GM23338 (cell line): ENCODE measurements at regions not wholly inside any gene's neighbourhood (a gene's known extent, or its start where the extent isn't known, plus 50 kb on each side); places are given as distances from the start of the nearest gene placed in this dataset.

Experiments
- ATAC-seq: fragments of 200-7000 bp; cut with Tn5 transposase; 3 replicates; pipeline ENCODE4 v1.9.1; 2020
- DNase-seq: peaks from one replicate; pipeline ENCODE4 v3.0.0-alpha.2; 2015; ENCODE audit warnings: low spot score
- H2AFZ ChIP-seq: fragments of 200-600 bp; sonication (generic); 2 replicates; pipeline ENCODE4 v1.8.0; 2016; ENCODE audit warnings: antibody characterized with exemption, mild to moderate bottlenecking, moderate library complexity
- H3F3A ChIP-seq: fragments of 200-600 bp; sonication (generic); replicated peaks from 2 replicates; pipeline ENCODE4 v1.8.0; 2017; ENCODE audit warnings: antibody characterized with exemption, mixed run types, low read depth
- H3K27ac ChIP-seq: fragments of 200-600 bp; sonication (generic); 2 replicates; pipeline ENCODE4 v1.6.1; 2016; ENCODE audit warnings: low read depth
- H3K27me3 ChIP-seq: fragments of 200-600 bp; sonication (generic); 2 replicates; pipeline ENCODE4 v1.8.0; 2016; ENCODE audit warnings: mild to moderate bottlenecking, mixed run types, moderate library complexity; ENCODE audit not compliant: insufficient read depth
- H3K36me3 ChIP-seq: fragments of 200-600 bp; sonication (generic); 2 replicates; pipeline ENCODE4 v1.8.0; 2016; ENCODE audit warnings: mild to moderate bottlenecking; ENCODE audit not compliant: insufficient read depth
- H3K4me1 ChIP-seq: fragments of 200-600 bp; sonication (generic); 2 replicates; pipeline ENCODE4 v1.8.0; 2016; ENCODE audit warnings: mild to moderate bottlenecking, moderate library complexity; ENCODE audit not compliant: insufficient read depth
- H3K4me2 ChIP-seq: fragments of 200-600 bp; sonication (generic); 2 replicates; pipeline ENCODE4 v1.7.1; 2017; ENCODE audit warnings: mixed run types
- H3K4me3 ChIP-seq: fragments of 200-600 bp; sonication (generic); 2 replicates; pipeline ENCODE4 v1.6.1; 2016; ENCODE audit warnings: mixed run types
- H3K79me2 ChIP-seq: fragments of 200-600 bp; sonication (generic); replicated peaks from 2 replicates; pipeline ENCODE4 v1.8.0; 2017; ENCODE audit warnings: mild to moderate bottlenecking; ENCODE audit not compliant: insufficient read depth
- H3K9me2 ChIP-seq: fragments of 200-600 bp; sonication (generic); 2 replicates; pipeline ENCODE4 v1.8.0; 2017; ENCODE audit not compliant: insufficient read depth
- H4K20me1 ChIP-seq: fragments of 200-600 bp; sonication (generic); replicated peaks from 2 replicates; pipeline ENCODE4 v1.8.0; 2017; ENCODE audit warnings: mild to moderate bottlenecking; ENCODE audit not compliant: insufficient read depth
- H3K27ac Mint-ChIP-seq: 2 replicates; pipeline ENCODE4 v1.8.0; 2020; ENCODE audit warnings: inconsistent platforms, mild to moderate bottlenecking, moderate library complexity, mixed read lengths
- H3K27me3 Mint-ChIP-seq: 3 replicates; pipeline ENCODE4 v1.8.0; 2022; ENCODE audit warnings: low read depth, mild to moderate bottlenecking, moderate library complexity, mixed read lengths, inconsistent platforms; ENCODE audit not compliant: insufficient read depth, poor library complexity
- H3K36me3 Mint-ChIP-seq: 3 replicates; pipeline ENCODE4 v1.8.0; 2021; ENCODE audit warnings: low read depth, mild to moderate bottlenecking, inconsistent platforms, moderate library complexity, mixed read lengths
- H3K4me1 Mint-ChIP-seq: 3 replicates; pipeline ENCODE4 v1.8.0; 2020; ENCODE audit warnings: mild to moderate bottlenecking, inconsistent platforms, mixed read lengths
- H3K4me3 Mint-ChIP-seq: 3 replicates; pipeline ENCODE4 v1.8.0; 2021; ENCODE audit warnings: moderate library complexity, mild to moderate bottlenecking, inconsistent platforms, mixed read lengths
- H3K9me3 Mint-ChIP-seq: 3 replicates; pipeline ENCODE4 v1.8.0; 2020; ENCODE audit warnings: moderate library complexity, mild to moderate bottlenecking, inconsistent platforms, mixed read lengths
- CREB1 ChIP-seq: fragments of 250-450 bp; sonication (Bioruptor Pico); IDR thresholded peaks from 2 replicates; pipeline ENCODE4 v1.5.0; 2020; ENCODE audit warnings: low read depth, mild to moderate bottlenecking, moderate library complexity
- EZH2 ChIP-seq: fragments of 200-600 bp; sonication (generic); IDR thresholded peaks from one replicate; pipeline ENCODE4 v1.8.0; 2017; ENCODE audit warnings: antibody characterized with exemption, mild to moderate bottlenecking, low read depth; ENCODE audit not compliant: unreplicated experiment
- JUNB ChIP-seq: IDR thresholded peaks from one replicate; pipeline ENCODE4 v1.6.1; 2016; ENCODE audit warnings: antibody characterized with exemption; ENCODE audit not compliant: unreplicated experiment
- NANOG ChIP-seq: IDR thresholded peaks from 2 replicates; pipeline ENCODE4 v1.6.1; 2016; ENCODE audit warnings: antibody characterized with exemption, borderline replicate concordance
- ZNF114 ChIP-seq: fragments of 250-450 bp; sonication (Bioruptor Pico); IDR thresholded peaks from 2 replicates; pipeline ENCODE4 v1.5.0; 2020; ENCODE audit warnings: mild to moderate bottlenecking, moderate library complexity
- TF ChIP-seq, protein P1 (sequence below): IDR thresholded peaks from one replicate; pipeline ENCODE4 v1.6.1; 2018; ENCODE audit warnings: antibody characterized with exemption; ENCODE audit not compliant: unreplicated experiment
- TF ChIP-seq, protein P2 (sequence below): fragments of 250-450 bp; sonication (Bioruptor Pico); IDR thresholded peaks from 2 replicates; pipeline ENCODE4 v1.5.0; 2020; ENCODE audit warnings: mild to moderate bottlenecking, moderate library complexity
- TF ChIP-seq, protein P3 (sequence below), 2 experiments: fragments of 200-600 bp in 1 of 2; sonication (generic) in 1 of 2; conservative IDR thresholded peaks; 2 replicates each; pipeline versions ENCODE4 v1.5.1 to v1.6.1; 2016 to 2017; ENCODE audit warnings: antibody characterized with exemption in 2 of 2, low read depth in 2 of 2, mild to moderate bottlenecking in 2 of 2, moderate library complexity in 1 of 2
- TF ChIP-seq, protein P4 (sequence below): IDR thresholded peaks from 2 replicates; pipeline ENCODE4 v1.6.1; 2016; ENCODE audit warnings: antibody characterized with exemption

DNA sequence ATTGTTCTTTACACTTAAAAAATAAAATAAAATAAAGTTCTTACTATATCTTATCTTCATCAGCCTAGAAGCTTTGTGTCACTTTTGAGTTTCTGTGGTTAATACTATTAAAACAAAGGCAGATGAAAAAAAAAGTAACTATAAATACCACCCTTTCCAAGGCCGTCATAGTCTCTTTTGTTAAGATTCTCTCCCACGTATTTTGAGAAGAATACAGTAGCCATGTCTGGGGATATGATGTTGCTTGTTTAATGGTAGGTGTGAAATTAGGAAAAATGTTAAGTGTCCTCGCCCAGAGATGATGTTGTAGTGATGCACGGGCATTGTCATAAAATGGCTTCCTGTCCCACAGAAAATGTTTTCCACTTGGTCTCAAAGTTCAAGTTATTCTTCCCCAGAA, 223.9 kb downstream of the NEBL start (continued):
- TF ChIP-seq, protein P1, sequence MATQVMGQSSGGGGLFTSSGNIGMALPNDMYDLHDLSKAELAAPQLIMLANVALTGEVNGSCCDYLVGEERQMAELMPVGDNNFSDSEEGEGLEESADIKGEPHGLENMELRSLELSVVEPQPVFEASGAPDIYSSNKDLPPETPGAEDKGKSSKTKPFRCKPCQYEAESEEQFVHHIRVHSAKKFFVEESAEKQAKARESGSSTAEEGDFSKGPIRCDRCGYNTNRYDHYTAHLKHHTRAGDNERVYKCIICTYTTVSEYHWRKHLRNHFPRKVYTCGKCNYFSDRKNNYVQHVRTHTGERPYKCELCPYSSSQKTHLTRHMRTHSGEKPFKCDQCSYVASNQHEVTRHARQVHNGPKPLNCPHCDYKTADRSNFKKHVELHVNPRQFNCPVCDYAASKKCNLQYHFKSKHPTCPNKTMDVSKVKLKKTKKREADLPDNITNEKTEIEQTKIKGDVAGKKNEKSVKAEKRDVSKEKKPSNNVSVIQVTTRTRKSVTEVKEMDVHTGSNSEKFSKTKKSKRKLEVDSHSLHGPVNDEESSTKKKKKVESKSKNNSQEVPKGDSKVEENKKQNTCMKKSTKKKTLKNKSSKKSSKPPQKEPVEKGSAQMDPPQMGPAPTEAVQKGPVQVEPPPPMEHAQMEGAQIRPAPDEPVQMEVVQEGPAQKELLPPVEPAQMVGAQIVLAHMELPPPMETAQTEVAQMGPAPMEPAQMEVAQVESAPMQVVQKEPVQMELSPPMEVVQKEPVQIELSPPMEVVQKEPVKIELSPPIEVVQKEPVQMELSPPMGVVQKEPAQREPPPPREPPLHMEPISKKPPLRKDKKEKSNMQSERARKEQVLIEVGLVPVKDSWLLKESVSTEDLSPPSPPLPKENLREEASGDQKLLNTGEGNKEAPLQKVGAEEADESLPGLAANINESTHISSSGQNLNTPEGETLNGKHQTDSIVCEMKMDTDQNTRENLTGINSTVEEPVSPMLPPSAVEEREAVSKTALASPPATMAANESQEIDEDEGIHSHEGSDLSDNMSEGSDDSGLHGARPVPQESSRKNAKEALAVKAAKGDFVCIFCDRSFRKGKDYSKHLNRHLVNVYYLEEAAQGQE = no peak
- no peak for TF ChIP-seq CREB1 (CRISPR knock-in tag)

DNA sequence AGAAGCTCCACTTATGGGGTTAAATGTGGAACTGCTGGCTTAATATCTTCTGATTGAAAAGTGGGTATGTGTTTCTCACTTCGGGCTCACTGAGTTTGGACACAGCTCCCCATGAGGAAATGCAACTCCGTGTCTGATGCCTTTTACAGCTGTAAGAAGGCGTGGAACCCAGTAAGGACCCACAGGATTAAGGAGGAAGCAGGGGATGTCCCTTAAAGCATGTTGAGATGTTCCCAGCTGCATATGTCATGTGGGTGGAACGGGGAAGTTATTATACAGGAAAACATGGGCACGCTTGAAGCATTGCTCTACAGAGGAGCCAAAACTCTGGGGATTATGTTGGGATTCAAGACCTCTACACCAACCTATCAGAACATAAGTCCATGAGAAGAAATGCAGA, 224.4 kb downstream of the NEBL start:
- ATAC-seq = no peak
- Mint-ChIP-seq H3K4me1 (peaks cover 6% of the 10 kb centered on the region; the same call in 2 of the 3 replicates), H3K27ac (no peak overlapping the region)
- TF ChIP-seq, protein P2, sequence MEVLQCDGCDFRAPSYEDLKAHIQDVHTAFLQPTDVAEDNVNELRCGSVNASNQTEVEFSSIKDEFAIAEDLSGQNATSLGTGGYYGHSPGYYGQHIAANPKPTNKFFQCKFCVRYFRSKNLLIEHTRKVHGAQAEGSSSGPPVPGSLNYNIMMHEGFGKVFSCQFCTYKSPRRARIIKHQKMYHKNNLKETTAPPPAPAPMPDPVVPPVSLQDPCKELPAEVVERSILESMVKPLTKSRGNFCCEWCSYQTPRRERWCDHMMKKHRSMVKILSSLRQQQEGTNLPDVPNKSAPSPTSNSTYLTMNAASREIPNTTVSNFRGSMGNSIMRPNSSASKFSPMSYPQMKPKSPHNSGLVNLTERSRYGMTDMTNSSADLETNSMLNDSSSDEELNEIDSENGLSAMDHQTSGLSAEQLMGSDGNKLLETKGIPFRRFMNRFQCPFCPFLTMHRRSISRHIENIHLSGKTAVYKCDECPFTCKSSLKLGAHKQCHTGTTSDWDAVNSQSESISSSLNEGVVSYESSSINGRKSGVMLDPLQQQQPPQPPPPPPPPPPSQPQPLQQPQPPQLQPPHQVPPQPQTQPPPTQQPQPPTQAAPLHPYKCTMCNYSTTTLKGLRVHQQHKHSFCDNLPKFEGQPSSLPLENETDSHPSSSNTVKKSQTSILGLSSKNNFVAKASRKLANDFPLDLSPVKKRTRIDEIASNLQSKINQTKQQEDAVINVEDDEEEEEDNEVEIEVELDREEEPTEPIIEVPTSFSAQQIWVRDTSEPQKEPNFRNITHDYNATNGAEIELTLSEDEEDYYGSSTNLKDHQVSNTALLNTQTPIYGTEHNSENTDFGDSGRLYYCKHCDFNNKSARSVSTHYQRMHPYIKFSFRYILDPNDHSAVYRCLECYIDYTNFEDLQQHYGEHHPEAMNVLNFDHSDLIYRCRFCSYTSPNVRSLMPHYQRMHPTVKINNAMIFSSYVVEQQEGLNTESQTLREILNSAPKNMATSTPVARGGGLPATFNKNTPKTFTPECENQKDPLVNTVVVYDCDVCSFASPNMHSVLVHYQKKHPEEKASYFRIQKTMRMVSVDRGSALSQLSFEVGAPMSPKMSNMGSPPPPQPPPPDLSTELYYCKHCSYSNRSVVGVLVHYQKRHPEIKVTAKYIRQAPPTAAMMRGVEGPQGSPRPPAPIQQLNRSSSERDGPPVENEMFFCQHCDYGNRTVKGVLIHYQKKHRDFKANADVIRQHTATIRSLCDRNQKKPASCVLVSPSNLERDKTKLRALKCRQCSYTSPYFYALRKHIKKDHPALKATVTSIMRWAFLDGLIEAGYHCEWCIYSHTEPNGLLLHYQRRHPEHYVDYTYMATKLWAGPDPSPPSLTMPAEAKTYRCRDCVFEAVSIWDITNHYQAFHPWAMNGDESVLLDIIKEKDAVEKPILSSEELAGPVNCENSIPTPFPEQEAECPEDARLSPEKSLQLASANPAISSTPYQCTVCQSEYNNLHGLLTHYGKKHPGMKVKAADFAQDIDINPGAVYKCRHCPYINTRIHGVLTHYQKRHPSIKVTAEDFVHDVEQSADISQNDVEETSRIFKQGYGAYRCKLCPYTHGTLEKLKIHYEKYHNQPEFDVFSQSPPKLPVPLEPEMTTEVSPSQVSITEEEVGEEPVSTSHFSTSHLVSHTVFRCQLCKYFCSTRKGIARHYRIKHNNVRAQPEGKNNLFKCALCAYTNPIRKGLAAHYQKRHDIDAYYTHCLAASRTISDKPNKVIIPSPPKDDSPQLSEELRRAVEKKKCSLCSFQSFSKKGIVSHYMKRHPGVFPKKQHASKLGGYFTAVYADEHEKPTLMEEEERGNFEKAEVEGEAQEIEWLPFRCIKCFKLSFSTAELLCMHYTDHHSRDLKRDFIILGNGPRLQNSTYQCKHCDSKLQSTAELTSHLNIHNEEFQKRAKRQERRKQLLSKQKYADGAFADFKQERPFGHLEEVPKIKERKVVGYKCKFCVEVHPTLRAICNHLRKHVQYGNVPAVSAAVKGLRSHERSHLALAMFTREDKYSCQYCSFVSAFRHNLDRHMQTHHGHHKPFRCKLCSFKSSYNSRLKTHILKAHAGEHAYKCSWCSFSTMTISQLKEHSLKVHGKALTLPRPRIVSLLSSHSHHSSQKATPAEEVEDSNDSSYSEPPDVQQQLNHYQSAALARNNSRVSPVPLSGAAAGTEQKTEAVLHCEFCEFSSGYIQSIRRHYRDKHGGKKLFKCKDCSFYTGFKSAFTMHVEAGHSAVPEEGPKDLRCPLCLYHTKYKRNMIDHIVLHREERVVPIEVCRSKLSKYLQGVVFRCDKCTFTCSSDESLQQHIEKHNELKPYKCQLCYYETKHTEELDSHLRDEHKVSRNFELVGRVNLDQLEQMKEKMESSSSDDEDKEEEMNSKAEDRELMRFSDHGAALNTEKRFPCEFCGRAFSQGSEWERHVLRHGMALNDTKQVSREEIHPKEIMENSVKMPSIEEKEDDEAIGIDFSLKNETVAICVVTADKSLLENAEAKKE (CRISPR knock-in tag) = no peak
- TF ChIP-seq, protein P3, sequence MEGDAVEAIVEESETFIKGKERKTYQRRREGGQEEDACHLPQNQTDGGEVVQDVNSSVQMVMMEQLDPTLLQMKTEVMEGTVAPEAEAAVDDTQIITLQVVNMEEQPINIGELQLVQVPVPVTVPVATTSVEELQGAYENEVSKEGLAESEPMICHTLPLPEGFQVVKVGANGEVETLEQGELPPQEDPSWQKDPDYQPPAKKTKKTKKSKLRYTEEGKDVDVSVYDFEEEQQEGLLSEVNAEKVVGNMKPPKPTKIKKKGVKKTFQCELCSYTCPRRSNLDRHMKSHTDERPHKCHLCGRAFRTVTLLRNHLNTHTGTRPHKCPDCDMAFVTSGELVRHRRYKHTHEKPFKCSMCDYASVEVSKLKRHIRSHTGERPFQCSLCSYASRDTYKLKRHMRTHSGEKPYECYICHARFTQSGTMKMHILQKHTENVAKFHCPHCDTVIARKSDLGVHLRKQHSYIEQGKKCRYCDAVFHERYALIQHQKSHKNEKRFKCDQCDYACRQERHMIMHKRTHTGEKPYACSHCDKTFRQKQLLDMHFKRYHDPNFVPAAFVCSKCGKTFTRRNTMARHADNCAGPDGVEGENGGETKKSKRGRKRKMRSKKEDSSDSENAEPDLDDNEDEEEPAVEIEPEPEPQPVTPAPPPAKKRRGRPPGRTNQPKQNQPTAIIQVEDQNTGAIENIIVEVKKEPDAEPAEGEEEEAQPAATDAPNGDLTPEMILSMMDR (conservative IDR thresholded peaks at IDR 0.05; ENCODE audit: low read depth in 2 of 2) = no peak
- TF ChIP-seq JUNB (no peak), EZH2 (no peak), NANOG (no peak), ZNF114 (CRISPR knock-in tag) (no peak)
- TF ChIP-seq, protein P1 = no peak
- TF ChIP-seq, protein P4, sequence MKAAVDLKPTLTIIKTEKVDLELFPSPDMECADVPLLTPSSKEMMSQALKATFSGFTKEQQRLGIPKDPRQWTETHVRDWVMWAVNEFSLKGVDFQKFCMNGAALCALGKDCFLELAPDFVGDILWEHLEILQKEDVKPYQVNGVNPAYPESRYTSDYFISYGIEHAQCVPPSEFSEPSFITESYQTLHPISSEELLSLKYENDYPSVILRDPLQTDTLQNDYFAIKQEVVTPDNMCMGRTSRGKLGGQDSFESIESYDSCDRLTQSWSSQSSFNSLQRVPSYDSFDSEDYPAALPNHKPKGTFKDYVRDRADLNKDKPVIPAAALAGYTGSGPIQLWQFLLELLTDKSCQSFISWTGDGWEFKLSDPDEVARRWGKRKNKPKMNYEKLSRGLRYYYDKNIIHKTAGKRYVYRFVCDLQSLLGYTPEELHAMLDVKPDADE = no peak

More for the DNA sequence above, 224.4 kb downstream of the NEBL start:
- H3K4me2 ChIP-seq = no peak overlapping the region
- H3K4me1 ChIP-seq = no peaks in the 10 kb centered on the region
- H4K20me1 ChIP-seq = no peaks in the 10 kb centered on the region
- Mint-ChIP-seq H3K36me3 (no peaks in the 10 kb centered on the region), H3K9me3 (no peaks in the 10 kb centered on the region), H3K27me3 (peaks cover 2% of the 10 kb centered on the region), H3K4me3 (no peak overlapping the region)
- DNase-seq = no peak
- H3F3A ChIP-seq = no peaks in the 10 kb centered on the region
- peaks cover 12% of the 10 kb centered on the region for H3K9me2 ChIP-seq
- no peaks in the 10 kb centered on the region for H3K79me2 ChIP-seq
- H3K27me3 ChIP-seq = no peaks in the 10 kb centered on the region
- no peak overlapping the region for H3K27ac ChIP-seq
- H3K36me3 ChIP-seq = no peaks in the 10 kb centered on the region
- no peak overlapping the region for H3K4me3 ChIP-seq
- H2AFZ ChIP-seq = 0 out of 2 replicates have a peak overlapping the region, but pooled peaks have one; percentile 13
